CD14-positive monocyte (primary cell): ENCODE measurements at regions not wholly inside any gene's neighbourhood (a gene's known extent, or its start where the extent isn't known, plus 50 kb on each side); places are given as distances from the start of the nearest gene placed in this dataset.

Source experiments
- DNase-seq, 3 donors: peaks; one replicate each; pipeline ENCODE4 v3.0.0-alpha.2; 2011 to 2022
- H2AFZ ChIP-seq: 2 replicates; pipeline ENCODE4 v1.6.0; 2012; ENCODE audit warnings: mild to moderate bottlenecking, low read depth, low read length, inconsistent platforms; ENCODE audit not compliant: insufficient read depth, poor library complexity, severe bottlenecking
- H3K27ac ChIP-seq, 2 donors: 1 replicate in 1 of 2; 2 replicates in 1 of 2; pipeline ENCODE4 v1.5.1; 2012 to 2013; ENCODE audit warnings: low read length in 2 of 2, control low read depth in 1 of 2, inconsistent platforms in 1 of 2, low read depth in 1 of 2, mild to moderate bottlenecking in 1 of 2
- H3K27me3 ChIP-seq, 2 donors: one replicate each; pipeline versions ENCODE4 v1.6.0 to v1.6.1; 2011 to 2013; ENCODE audit warnings: low read length in 2 of 2; ENCODE audit not compliant: control insufficient read depth in 2 of 2, insufficient read depth in 2 of 2
- H3K36me3 ChIP-seq, 2 donors: replicated peaks in 1 of 2; 1 replicate in 1 of 2; 2 replicates in 1 of 2; pipeline versions ENCODE4 v1.5.1 to v1.6.1; 2012 to 2013; ENCODE audit warnings: low read length in 2 of 2, control low read depth in 1 of 2, inconsistent platforms in 1 of 2, mild to moderate bottlenecking in 1 of 2; ENCODE audit not compliant: insufficient read depth in 2 of 2, control insufficient read depth in 1 of 2
- H3K4me1 ChIP-seq, 2 donors: 1 replicate in 1 of 2; 2 replicates in 1 of 2; pipeline versions ENCODE4 v1.5.1 to v1.6.1; 2012 to 2013; ENCODE audit warnings: low read length in 2 of 2, control low read depth in 1 of 2, inconsistent platforms in 1 of 2, mild to moderate bottlenecking in 1 of 2, moderate library complexity in 1 of 2; ENCODE audit not compliant: insufficient read depth in 2 of 2, control insufficient read depth in 1 of 2
- H3K4me2 ChIP-seq: replicated peaks from 2 replicates; pipeline ENCODE3; 2012; ENCODE audit warnings: low read length, moderate library complexity, mild to moderate bottlenecking; ENCODE audit not compliant: poor library complexity, severe bottlenecking; ENCODE audit errors: extremely low read depth
- H3K4me3 ChIP-seq, 3 experiments: fragments of 200-600 bp in 1 of 3; sonication (generic) in 1 of 3; replicated peaks in 1 of 3; 1 replicate in 2 of 3; 2 replicates in 1 of 3; pipeline ENCODE4 v1.5.1; 2011 to 2013; ENCODE audit warnings: low read length in 3 of 3, mild to moderate bottlenecking in 3 of 3, control low read depth in 2 of 3, low read depth in 2 of 3, inconsistent platforms in 1 of 3, moderate library complexity in 1 of 3
- H3K79me2 ChIP-seq: 2 replicates; pipeline ENCODE4 v1.6.0; 2012; ENCODE audit warnings: mild to moderate bottlenecking, control low read depth, inconsistent platforms, low read length, moderate library complexity; ENCODE audit not compliant: insufficient read depth
- H3K9ac ChIP-seq: 2 replicates; pipeline ENCODE4 v1.6.0; 2017; ENCODE audit warnings: low read length, mild to moderate bottlenecking; ENCODE audit not compliant: insufficient read depth, poor library complexity, severe bottlenecking
- H3K9me3 ChIP-seq, 2 donors: replicated peaks in 1 of 2; 1 replicate in 1 of 2; 2 replicates in 1 of 2; pipeline versions ENCODE4 v1.5.1 to v1.6.1; 2012 to 2013; ENCODE audit warnings: low read length in 2 of 2, control low read depth in 1 of 2; ENCODE audit not compliant: control insufficient read depth in 1 of 2, insufficient read depth in 1 of 2
- H4K20me1 ChIP-seq: 2 replicates; pipeline ENCODE4 v1.6.0; 2012; ENCODE audit warnings: mild to moderate bottlenecking, low read length, control low read depth, moderate library complexity; ENCODE audit not compliant: insufficient read depth
- H3K27ac Mint-ChIP-seq, 7 donors: one replicate each; pipeline ENCODE4 v1.8.0; 2020; ENCODE audit warnings: mild to moderate bottlenecking in 7 of 7, mixed read lengths in 7 of 7, moderate library complexity in 6 of 7, inconsistent platforms in 2 of 7
- H3K27me3 Mint-ChIP-seq, 3 donors: one replicate each; pipeline ENCODE4 v1.8.0; 2021 to 2022; ENCODE audit warnings: low read depth in 3 of 3, mild to moderate bottlenecking in 3 of 3, mixed read lengths in 3 of 3, moderate library complexity in 3 of 3, inconsistent platforms in 1 of 3
- H3K36me3 Mint-ChIP-seq, 2 donors: one replicate each; pipeline ENCODE4 v1.8.0; 2020; ENCODE audit warnings: mixed read lengths in 2 of 2, inconsistent platforms in 1 of 2, mild to moderate bottlenecking in 1 of 2
- H3K4me1 Mint-ChIP-seq: one replicate; pipeline ENCODE4 v1.8.0; 2020; ENCODE audit warnings: mild to moderate bottlenecking, mixed read lengths
- H3K4me3 Mint-ChIP-seq, 2 donors: one replicate each; pipeline ENCODE4 v1.8.0; 2020; ENCODE audit warnings: mild to moderate bottlenecking in 2 of 2, mixed read lengths in 2 of 2, moderate library complexity in 1 of 2
- H3K9me3 Mint-ChIP-seq, 7 donors: one replicate each; pipeline ENCODE4 v1.8.0; 2020 to 2022; ENCODE audit warnings: mixed read lengths in 7 of 7, mild to moderate bottlenecking in 6 of 7, moderate library complexity in 6 of 7, inconsistent platforms in 2 of 7
- CTCF ChIP-seq: fragments of 200-600 bp; IDR thresholded peaks from one replicate; pipeline ENCODE4 v1.8.0; 2022; ENCODE audit warnings: antibody characterized with exemption, mild to moderate bottlenecking
- WGBS: methylation state at CpG from one replicate; pipeline ENCODE4 v1.1.5; 2013; ENCODE audit warnings: missing lambda C conversion rate; ENCODE audit not compliant: insufficient coverage; 5-methylcytosine and 5-hydroxymethylcytosine counted together
- intact Hi-C, 2 donors: fragments of 100-400 bp; cut with micrococcal nuclease; formaldehyde crosslinking; loops; one replicate each; pipeline versions ENCODE4 v1.15.0 to v1.15.1; 2023

GRCh38 chr6:74638412-74638811 is 567.4 kb downstream of the COL12A1 start:
- H3K36me3 ChIP-seq, result no peaks in the 10 kb centered on the region
- peaks cover 0 to 4% (median 0%) of the 10 kb centered on the region in 3 donors for H3K27me3 Mint-ChIP-seq
- no peaks in the 10 kb centered on the region for H3K27me3 ChIP-seq
- no peak for TF ChIP-seq CTCF
- no peak overlapping the region for H3K4me3 Mint-ChIP-seq
- WGBS, result 100% methylated on average over 1 of the region's 3 CpGs
- H3K4me1 ChIP-seq, result no peaks in the 10 kb centered on the region
- no peak overlapping the region for H3K9ac ChIP-seq
- H3K4me3 ChIP-seq, result no peak overlapping the region
- H3K36me3 Mint-ChIP-seq, result no peaks in the 10 kb centered on the region
- H3K27ac ChIP-seq, result no peak overlapping the region
- no peak overlapping the region for H3K27ac Mint-ChIP-seq
- no peak for DNase-seq
- no peaks in the 10 kb centered on the region for H3K4me1 Mint-ChIP-seq
- intact Hi-C loops, result no loop called here
- H2AFZ ChIP-seq, result no peak overlapping the region
- no peaks in the 10 kb centered on the region for H3K9me3 ChIP-seq
- H3K9me3 Mint-ChIP-seq, result peaks cover 0 to 4% (median 0%) of the 10 kb centered on the region in 7 donors
- H3K79me2 ChIP-seq, result no peaks in the 10 kb centered on the region
- H4K20me1 ChIP-seq, result no peaks in the 10 kb centered on the region
- no peak overlapping the region for H3K4me2 ChIP-seq

- WGBS, result 100% methylated on average over 1 of the region's 1 CpG
- Histone ChIP-seq H2AFZ (no peak overlapping the region), H4K20me1 (no peaks in the 10 kb centered on the region), H3K9ac (no peak overlapping the region), H3K79me2 (no peaks in the 10 kb centered on the region), H3K27ac (no peak overlapping the region), H3K4me1 (no peaks in the 10 kb centered on the region), H3K27me3 (no peaks in the 10 kb centered on the region), H3K36me3 (no peaks in the 10 kb centered on the region), H3K4me3 (no peak overlapping the region), H3K9me3 (no peaks in the 10 kb centered on the region), H3K4me2 (no peak overlapping the region)
- H3K36me3 Mint-ChIP-seq, result no peaks in the 10 kb centered on the region
- peaks cover 0 to 1% (median 0%) of the 10 kb centered on the region in 3 donors for H3K27me3 Mint-ChIP-seq
- H3K4me3 Mint-ChIP-seq, result no peak overlapping the region
- no peaks in the 10 kb centered on the region for H3K4me1 Mint-ChIP-seq
- peaks cover 0 to 8% (median 3%) of the 10 kb centered on the region in 7 donors for H3K9me3 Mint-ChIP-seq
- intact Hi-C loops, result no loop called here
- DNase-seq, result no peak
- no peak for TF ChIP-seq CTCF
- H3K27ac Mint-ChIP-seq, result no peak overlapping the region
Measured at GRCh38 chr6:74632196-74632875, 573.5 kb downstream of the COL12A1 start.
